AML-193 (cell line): ENCODE measurements at regions not wholly inside any gene's neighbourhood (a gene's known extent, or its start where the extent isn't known, plus 50 kb on each side); places are given as distances from the start of the nearest gene placed in this dataset.

Experiments
- DNase-seq, 2 experiments: peaks; one replicate each; lab custom pipeline; 2025; lab: John Stamatoyannopoulos, UW

DNA sequence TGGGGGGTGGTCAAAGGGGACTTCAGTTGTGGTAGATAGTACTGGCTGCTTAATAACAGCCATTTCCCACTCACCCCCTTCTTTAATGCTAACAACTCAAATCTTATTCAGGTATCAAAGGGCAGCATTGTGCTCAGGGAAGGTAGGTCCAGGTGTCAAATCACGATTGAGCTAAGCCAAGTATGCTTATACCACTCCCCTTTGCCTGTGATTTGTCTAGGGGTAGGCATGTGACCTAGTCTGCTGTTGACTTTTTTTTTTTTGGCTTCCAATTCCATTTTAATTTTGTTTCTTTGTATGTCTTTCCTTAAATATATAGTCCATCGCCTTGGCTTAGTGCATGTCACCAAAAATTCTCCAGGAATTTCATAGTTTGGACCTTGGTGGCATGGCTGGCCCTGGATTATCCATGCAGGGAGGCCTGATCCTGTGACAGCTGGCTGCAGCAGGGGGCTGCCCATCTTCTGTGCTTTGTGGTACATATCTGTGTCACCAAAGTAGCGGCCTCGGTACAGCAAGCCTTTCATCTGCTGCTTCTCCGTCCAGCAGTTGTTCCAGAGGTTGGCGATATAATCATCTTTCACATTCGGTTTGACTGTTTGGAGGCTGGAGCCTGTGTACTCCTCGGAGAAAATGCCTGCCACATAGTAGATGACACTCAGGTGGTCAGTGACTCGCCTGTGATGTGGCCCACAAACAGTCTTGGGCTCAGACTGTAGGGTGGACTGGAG, 68.1 kb upstream of the SPRED2 start:
- DNase-seq: no peak

DNA sequence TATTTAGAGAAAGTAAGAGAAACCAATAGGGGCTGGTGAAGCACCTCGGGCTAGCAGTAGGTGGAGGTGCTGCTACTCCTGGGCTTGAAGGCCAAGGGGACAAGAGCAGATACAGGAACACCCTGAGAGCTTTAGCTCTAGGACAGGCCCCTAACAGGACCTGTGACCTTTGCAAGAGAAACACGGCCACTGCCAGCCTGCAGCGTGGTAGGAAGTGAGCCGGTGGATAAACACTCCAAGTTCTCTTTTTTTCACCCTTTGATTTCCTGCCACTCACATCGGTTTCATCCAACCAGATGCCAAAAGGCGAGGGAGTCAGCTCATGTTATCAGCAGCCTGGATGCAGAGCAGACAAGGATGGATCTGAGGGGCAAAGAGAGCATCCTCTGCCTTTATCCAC, 66.8 kb upstream of the SPRED2 start:
- DNase-seq: peak; percentile 20 to 31

DNA sequence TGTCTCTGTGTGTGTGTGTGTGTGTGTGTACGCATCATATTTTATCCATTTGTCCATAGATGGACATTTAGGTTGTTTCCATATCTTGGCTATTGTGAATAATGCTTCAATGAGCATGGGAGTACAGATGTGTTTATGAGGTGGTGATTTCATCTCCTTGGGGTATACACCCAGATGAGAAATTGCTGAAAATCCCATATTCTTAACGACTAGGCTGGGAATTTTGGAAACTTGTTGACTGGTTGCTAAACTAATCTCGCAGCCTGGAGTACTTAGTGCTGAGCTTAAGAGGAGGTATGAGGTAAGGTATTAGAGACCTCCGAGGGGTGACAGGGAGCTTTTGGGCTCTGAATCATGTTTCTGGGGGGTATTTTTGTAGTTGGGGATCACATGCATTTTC, 66.0 kb upstream of the SPRED2 start:
- no peak for DNase-seq

DNA sequence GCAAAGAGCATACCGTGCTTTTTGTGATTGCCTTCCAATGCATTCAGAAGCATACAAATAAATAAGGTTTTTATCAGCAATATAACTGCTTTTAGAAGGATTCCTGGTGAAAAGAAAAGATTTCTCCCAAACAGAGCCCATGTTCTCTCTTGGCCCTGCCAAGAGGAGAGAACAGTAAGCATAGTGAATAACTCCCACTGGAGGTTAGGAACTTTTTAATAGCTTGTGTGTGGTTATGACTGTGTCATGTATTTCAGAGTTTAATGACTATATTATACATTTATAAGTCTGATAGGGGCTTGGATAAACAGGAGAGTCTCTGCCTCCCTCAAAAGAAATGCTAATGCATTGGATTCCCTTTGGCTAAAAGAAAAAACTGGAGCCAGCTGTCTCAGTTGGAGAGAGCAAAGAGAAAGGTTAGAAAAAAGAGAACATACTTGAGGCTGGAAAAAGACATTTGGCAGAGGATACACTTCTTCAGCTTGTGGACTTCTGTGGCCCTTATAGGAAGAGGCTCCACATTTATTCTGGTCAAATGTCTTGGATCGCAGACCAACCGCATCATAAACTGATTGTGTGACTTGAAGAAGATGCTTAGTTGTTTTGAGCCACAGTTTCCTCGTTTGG, 63.0 kb upstream of the SPRED2 start:
- DNase-seq: no peak

DNA sequence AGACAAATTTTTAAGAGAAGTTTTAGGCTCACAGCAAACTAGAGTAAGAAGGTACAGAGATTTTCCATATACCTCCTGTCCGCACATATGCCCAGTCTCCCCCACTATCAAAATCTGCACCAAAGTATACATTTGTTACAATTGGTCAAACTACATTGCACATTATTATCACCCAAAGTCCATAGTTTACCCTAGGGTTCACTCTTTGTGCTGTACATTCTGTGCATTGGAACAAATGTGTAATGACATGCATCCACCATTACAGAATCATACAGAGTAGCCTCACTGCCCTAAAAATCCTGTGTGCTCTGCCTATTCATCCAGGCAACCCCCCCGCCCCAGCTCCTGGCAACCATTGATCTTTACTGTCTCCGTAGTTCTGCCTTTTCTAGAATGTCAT, 61.7 kb upstream of the SPRED2 start:
- DNase-seq: no peak

DNA sequence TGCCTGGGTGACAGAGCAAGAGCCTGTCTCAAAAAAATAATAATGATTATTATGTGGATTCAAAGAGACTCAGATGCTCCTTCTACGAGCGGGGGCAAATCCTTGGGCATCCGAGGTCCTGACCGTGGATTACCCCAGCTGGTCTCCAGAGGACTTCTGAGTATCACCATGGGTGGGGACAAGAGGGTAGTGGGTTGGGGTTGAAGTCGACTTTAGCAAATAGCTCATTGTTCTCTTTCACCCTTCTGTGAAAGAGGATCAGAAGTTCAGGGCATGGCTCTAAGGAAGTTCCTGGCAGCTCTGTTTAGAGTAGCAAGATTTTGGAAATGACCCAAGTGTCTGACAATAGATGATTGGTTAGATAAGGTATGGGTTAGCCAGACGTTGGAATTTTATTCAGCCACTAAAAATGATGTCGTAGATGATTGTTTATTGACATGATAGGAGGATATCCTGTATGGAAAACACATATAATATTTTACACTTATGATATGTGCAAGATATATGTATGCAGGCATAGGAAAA, 59.0 kb upstream of the SPRED2 start:
- no peak for DNase-seq

DNA sequence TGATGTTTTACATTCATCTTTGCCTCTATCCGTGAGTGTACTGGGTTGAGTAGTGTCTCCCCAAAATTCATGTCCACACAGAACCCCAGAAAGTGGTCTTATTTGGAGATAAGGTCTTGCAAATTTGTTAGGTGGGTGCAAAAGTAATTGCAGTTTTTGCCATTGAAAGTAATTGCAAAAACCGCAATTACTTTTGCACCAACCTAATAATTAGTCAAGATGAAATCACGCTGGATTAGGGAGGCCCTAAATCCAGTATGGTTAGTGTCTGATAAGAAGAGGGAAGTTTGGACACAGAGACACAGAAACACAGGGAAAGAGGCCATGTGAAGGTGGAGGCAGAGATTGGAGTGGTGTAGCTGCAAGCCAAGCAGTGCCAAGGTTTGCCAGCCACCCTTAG, 57.8 kb upstream of the SPRED2 start:
- no peak for DNase-seq

DNA sequence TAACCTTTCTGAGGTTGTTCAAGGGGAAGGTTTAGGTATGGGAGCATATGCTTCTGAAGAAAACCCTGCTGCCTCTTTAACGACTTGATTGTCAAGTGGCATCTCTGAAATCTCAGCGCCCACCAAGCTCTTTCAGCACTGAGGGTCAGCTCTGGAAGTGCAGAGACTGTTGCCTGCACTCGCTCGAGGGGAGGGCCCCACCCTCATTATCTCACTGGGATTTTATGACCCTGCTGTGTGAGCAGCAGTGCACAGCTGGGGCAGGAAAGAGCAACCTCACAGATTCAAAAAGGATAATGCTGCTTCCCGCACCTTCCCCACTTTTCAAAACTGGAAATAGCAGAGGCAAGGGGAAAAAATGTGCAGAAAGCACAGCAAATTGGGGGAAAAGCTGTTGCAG, 56.9 kb upstream of the SPRED2 start:
- no peak for DNase-seq

DNA sequence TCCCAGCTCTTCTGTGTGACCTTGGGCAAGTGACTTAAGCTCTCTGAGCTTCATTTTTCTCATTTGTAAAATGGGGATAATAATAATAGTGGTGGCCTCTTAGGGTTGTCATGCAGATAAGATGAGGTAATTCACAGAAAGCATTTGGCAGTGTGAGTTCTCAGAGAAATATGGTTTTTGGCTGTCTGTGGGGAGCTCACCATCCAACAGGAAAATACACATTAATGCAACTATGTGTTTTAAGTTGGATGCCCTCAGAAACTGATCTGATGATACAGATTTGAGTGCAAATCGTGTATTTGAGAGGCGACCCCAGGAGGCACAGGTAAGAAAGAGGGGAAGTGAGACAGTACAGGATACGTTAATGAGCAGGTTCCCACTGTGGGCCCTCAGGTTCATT, 56.1 kb upstream of the SPRED2 start:
- no peak for DNase-seq

DNA sequence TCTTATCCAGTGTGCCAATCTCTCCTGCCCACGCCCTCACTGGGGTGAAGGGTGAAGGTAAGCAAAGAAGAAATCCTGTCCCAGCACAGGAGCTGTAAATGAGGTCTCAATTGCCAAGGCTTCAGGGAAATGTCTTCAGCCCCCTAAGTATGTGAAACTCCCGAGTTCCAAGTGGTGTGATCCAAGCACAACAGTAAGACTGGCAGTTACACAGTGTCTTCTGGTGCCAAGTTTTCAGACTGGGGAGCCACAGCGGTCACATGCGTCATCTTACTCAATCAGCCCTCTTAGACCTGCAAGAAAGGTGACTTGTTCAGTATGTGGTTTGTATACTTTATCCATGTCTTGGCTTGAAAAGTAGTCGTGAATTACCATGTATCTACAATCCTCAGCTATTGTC, 55.0 kb upstream of the SPRED2 start:
- no peak for DNase-seq

DNA sequence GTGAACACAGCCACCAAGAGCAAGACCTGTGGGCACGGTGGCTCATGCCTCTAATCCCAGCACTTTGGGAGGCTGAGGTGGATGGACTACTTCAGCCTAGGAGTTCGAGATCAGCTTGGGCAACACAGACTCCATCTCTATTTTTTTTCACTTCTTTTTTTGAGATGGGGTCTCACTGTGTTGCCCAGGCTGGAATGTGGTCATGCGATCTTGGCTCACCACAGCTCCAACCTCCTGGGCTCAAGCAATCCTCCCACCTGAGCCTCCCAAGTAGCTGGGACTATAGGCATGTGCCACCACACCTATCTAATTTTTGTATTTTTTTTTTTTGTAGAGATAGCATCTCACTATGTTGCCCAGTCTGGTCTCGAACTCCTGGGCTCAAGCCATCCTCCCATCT, 54.4 kb upstream of the SPRED2 start:
- no peak for DNase-seq

DNA sequence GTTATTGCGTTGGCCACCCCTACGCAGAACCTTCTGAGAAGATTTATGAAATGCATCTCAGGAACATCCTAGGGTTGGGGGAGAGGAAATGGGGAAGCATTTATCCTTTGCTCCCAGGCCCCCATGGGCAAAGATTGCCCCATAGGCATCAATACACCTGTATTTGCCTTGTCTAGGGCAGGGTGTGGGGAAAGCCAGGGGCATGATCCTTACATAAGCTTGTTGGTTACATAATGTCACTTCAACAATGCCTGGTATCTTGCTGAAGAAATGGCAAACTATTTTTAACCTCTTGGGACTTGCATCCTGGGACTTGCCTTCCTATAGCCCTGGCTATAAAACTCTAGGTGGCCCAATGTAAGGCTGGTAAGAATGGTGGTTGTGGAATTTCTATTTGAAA, 53.9 kb upstream of the SPRED2 start:
- DNase-seq: no peak

DNA sequence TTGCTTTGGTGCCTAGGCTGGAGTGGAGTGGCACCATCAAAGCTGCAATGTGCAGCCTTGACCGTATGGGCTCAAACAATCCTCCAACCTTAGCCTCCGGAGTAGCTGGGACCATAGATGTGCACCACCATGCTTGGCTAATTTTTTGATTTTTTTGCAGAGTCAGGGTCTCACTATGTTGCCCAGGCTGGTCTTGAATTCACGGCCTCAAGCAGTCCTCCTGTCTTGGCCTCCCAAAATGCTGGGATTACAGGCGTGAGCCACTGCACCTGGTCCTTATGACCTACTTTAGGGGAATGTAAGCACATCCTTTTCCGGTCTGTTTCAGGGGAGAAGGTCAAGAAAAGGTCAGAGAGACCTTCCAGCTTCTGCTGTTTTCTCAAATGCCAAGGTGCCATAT, 53.4 kb upstream of the SPRED2 start:
- DNase-seq: no peak

DNA sequence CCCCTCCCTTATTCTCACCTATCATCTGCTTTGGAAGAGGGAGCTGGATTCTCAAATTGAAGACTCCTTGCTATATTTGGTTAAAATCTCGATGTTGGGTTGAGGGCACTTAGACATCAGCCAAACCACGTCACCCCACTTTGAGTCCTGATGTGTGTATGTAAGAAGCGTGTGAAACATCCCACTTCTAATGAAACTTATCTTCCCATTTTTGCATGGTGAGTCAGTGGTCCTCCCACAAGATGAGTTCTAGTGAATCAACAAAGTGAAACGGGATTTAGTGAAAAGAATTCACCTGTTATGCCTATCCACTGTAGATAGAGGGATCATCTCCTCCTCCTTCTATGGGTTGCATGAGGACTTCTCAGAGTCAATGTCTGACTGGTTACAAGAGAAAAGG, 51.4 kb upstream of the SPRED2 start:
- DNase-seq: no peak

DNA sequence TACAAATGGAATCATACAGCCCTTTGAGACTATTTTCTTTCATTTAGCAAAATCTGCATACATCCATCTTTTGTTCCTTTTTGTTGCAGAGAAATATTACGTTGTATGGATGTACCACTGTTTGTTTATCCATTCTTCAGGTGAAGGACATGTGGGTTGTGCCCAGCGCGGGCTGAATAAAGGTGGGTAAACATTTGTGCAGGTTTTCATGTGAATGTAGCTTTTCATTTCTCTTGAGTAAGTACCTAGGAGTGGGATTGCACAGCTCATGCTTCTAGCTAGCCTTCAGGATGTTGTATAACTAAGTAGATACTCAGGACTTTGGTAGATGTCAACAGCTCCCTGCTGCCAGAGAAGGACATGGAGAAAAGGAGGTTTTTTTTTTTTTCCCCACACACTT, 50.6 kb upstream of the SPRED2 start:
- DNase-seq: no peak
